ENCODE measurements at regions not wholly inside any gene's neighbourhood (a gene's known extent, or its start where the extent isn't known, plus 50 kb on each side); places are given as distances from the start of the nearest gene placed in this dataset.

GRCh38 chr6:134416418-134417154 lies 98.7 kb upstream of the SGK1 start (continued):
- TF ChIP-seq ZBTB33 (CRISPR knock-in tag; IDR thresholded peaks at IDR 0.05), result 0 out of 2 replicates have a peak, but pooled peaks have one; percentile 18
- no peak for TF ChIP-seq HOXB6 (CRISPR knock-in tag; IDR thresholded peaks at IDR 0.05; ENCODE audit: borderline replicate concordance)
- TF ChIP-seq NFXL1 (CRISPR knock-in tag; IDR thresholded peaks at IDR 0.05), result no peak
- TF ChIP-seq FUS (optimal IDR thresholded peaks at IDR 0.05; ENCODE audit: low read depth, low read length), result no peak
- no peak for TF ChIP-seq LARP7 (IDR thresholded peaks at IDR 0.05)
- peak; percentile 81 for TF ChIP-seq ETV1 (tag; conservative IDR thresholded peaks at IDR 0.05; ENCODE audit: low read depth)
- no peak for TF ChIP-seq ZNF561 (CRISPR knock-in tag; conservative IDR thresholded peaks at IDR 0.05)
- no peak for TF ChIP-seq TAL1 (IDR thresholded peaks at IDR 0.05)
- TF ChIP-seq SMAD4 (CRISPR knock-in tag; conservative IDR thresholded peaks at IDR 0.05), result 0 out of 2 replicates have a peak, but pooled peaks have one; percentile 37
- TF ChIP-seq ZNF124 (CRISPR knock-in tag; IDR thresholded peaks at IDR 0.05), result no peak
- TF ChIP-seq MEIS2 (IDR thresholded peaks at IDR 0.05; ENCODE audit: partially characterized antibody), result peak; percentile 62
- TF ChIP-seq NELFE (IDR thresholded peaks at IDR 0.05; ENCODE audit: insufficient read depth, insufficient read length), result no peak
- TF ChIP-seq RUNX1 (IDR thresholded peaks at IDR 0.05; ENCODE audit: low read depth), result no peak
- no peak for TF ChIP-seq ETS1 (conservative IDR thresholded peaks at IDR 0.05; ENCODE audit: control insufficient read depth, low read depth, low read length)
- TF ChIP-seq SMARCE1 (IDR thresholded peaks at IDR 0.05), result peak; percentile 31; the same call in 1 of the 2 replicates
- TF ChIP-seq CBX2 (IDR thresholded peaks at IDR 0.05; ENCODE audit: insufficient read depth, low read length, poor library complexity, severe bottlenecking), result no peak
- TF ChIP-seq L3MBTL2 (IDR thresholded peaks at IDR 0.05), result peak; percentile 61; the same call in 1 of the 2 replicates
- TF ChIP-seq GABPB1 (CRISPR knock-in tag; IDR thresholded peaks at IDR 0.05), result no peak
- no peak for TF ChIP-seq CBFA2T2 (conservative IDR thresholded peaks at IDR 0.05)
- TF ChIP-seq JUND (IDR thresholded peaks at IDR 0.05; ENCODE audit: borderline replicate concordance, low read depth, low read length), result 0 out of 2 replicates have a peak, but pooled peaks have one; percentile 29
- peak; percentile 12; the same call in 1 of the 3 replicates for TF ChIP-seq JUND (tag; IDR thresholded peaks at IDR 0.05; ENCODE audit: borderline replicate concordance, low read depth, low read length)
- TF ChIP-seq ZNF274 (IDR thresholded peaks at IDR 0.05; ENCODE audit: borderline replicate concordance, low read depth, low read length), result no peak
- TF ChIP-seq GTF2E2 (tag; IDR thresholded peaks at IDR 0.05), result no peak
- TF ChIP-seq MNT (conservative IDR thresholded peaks at IDR 0.05), result peak in 1 of 2 experiments; percentile 39; a peak in 1 of 4 replicates
- TF ChIP-seq MTA1 (IDR thresholded peaks at IDR 0.05; ENCODE audit: borderline replicate concordance), result no peak
- TF ChIP-seq KLF13 (tag; IDR thresholded peaks at IDR 0.05; ENCODE audit: borderline replicate concordance, low read depth), result no peak
